ENCODE measurements at regions not wholly inside any gene's neighbourhood (a gene's known extent, or its start where the extent isn't known, plus 50 kb on each side); places are given as distances from the start of the nearest gene placed in this dataset.

GRCh38 chr5:44943647-44944046, 134.9 kb downstream of the MRPS30 start:
- Histone ChIP-seq H3K9ac (ENCODE audit: low read length) (no peak overlapping the region), H3K4me3 (ENCODE audit: low read length) (no peak overlapping the region), H3K9me3 (ENCODE audit: low read length) (no peaks in the 10 kb centered on the region), H3K36me3 (ENCODE audit: insufficient read depth, low read length) (no peaks in the 10 kb centered on the region), H3F3A (ENCODE audit: insufficient read depth, low read length, poor library complexity, severe bottlenecking) (no peaks in the 10 kb centered on the region), H3K9me2 (ENCODE audit: insufficient read depth, low read length) (no peaks in the 10 kb centered on the region), H4K20me1 (ENCODE audit: insufficient read depth) (no peaks in the 10 kb centered on the region), H3K79me2 (replicated peaks; ENCODE audit: insufficient read depth, low read length) (no peaks in the 10 kb centered on the region), H3K27me3 (ENCODE audit: insufficient read depth, low read depth, low read length) (no peaks in the 10 kb centered on the region), H3K27ac (ENCODE audit: low read length) (no peak overlapping the region), H3K4me2 (ENCODE audit: low read length) (no peak overlapping the region), H2AFZ (ENCODE audit: low read depth, low read length) (no peak overlapping the region)
- TF ChIP-seq RAD21 (conservative IDR thresholded peaks at IDR 0.05) (no peak), CTCF (IDR thresholded peaks at IDR 0.05; ENCODE audit: poor library complexity, severe bottlenecking) (no peak), EZH2 (IDR thresholded peaks at IDR 0.05; ENCODE audit: borderline replicate concordance, insufficient read depth, low read length, poor library complexity, severe bottlenecking) (no peak), TAF1 (IDR thresholded peaks at IDR 0.05; ENCODE audit: low read depth) (no peak), REST (IDR thresholded peaks at IDR 0.05; ENCODE audit: borderline replicate concordance) (no peak), MXI1 (conservative IDR thresholded peaks at IDR 0.05; ENCODE audit: poor library complexity, severe bottlenecking) (no peak), POLR2AphosphoS5 (IDR thresholded peaks at IDR 0.05) (no peak), EP300 (conservative IDR thresholded peaks at IDR 0.05; ENCODE audit: poor library complexity, severe bottlenecking) (no peak), SMC3 (conservative IDR thresholded peaks at IDR 0.05; ENCODE audit: poor library complexity) (no peak)

- no peak overlapping the region for H3K4me2 ChIP-seq (ENCODE audit: low read length)
- no peak overlapping the region for H3K4me3 ChIP-seq (ENCODE audit: low read length)
- no peaks in the 10 kb centered on the region for H3K79me2 ChIP-seq (replicated peaks; ENCODE audit: insufficient read depth, low read length)
- no peaks in the 10 kb centered on the region for H3F3A ChIP-seq (ENCODE audit: insufficient read depth, low read length, poor library complexity, severe bottlenecking)
- no peak overlapping the region for H3K9ac ChIP-seq (ENCODE audit: low read length)
- H2AFZ ChIP-seq (ENCODE audit: low read depth, low read length), result no peak overlapping the region
- H3K27ac ChIP-seq (ENCODE audit: low read length), result no peak overlapping the region
- no peaks in the 10 kb centered on the region for H3K9me3 ChIP-seq (ENCODE audit: low read length)
- H3K27me3 ChIP-seq (ENCODE audit: insufficient read depth, low read depth, low read length), result no peaks in the 10 kb centered on the region
- no peaks in the 10 kb centered on the region for H4K20me1 ChIP-seq (ENCODE audit: insufficient read depth)
- TF ChIP-seq RAD21 (conservative IDR thresholded peaks at IDR 0.05) (no peak), EP300 (conservative IDR thresholded peaks at IDR 0.05; ENCODE audit: poor library complexity, severe bottlenecking) (no peak), TAF1 (IDR thresholded peaks at IDR 0.05; ENCODE audit: low read depth) (no peak), POLR2AphosphoS5 (IDR thresholded peaks at IDR 0.05) (no peak), CTCF (IDR thresholded peaks at IDR 0.05; ENCODE audit: poor library complexity, severe bottlenecking) (no peak), REST (IDR thresholded peaks at IDR 0.05; ENCODE audit: borderline replicate concordance) (no peak), SMC3 (conservative IDR thresholded peaks at IDR 0.05; ENCODE audit: poor library complexity) (no peak), MXI1 (conservative IDR thresholded peaks at IDR 0.05; ENCODE audit: poor library complexity, severe bottlenecking) (no peak), EZH2 (IDR thresholded peaks at IDR 0.05; ENCODE audit: borderline replicate concordance, insufficient read depth, low read length, poor library complexity, severe bottlenecking) (no peak)
- H3K9me2 ChIP-seq (ENCODE audit: insufficient read depth, low read length), result no peaks in the 10 kb centered on the region
- H3K36me3 ChIP-seq (ENCODE audit: insufficient read depth, low read length), result no peaks in the 10 kb centered on the region
Observed at GRCh38 chr5:44945743-44946142, 137.0 kb downstream of the MRPS30 start.
